HL-60 (cell line): ENCODE measurements at regions not wholly inside any gene's neighbourhood (a gene's known extent, or its start where the extent isn't known, plus 50 kb on each side); places are given as distances from the start of the nearest gene placed in this dataset.

Source experiments
- DNase-seq, 2 experiments: peaks; one replicate each; pipeline ENCODE4 v3.0.0-alpha.2; 2010 to 2020; ENCODE audit warnings: low read depth in 1 of 2, low spot score in 1 of 2
- H3K27ac ChIP-seq: fragments of 250-450 bp; sonication (Bioruptor Pico); replicated peaks from 2 replicates; pipeline ENCODE4 v1.5.1; 2020; ENCODE audit warnings: mild to moderate bottlenecking, moderate library complexity
- H3K27me3 ChIP-seq: fragments of 250-450 bp; sonication (Bioruptor Pico); 2 replicates; pipeline ENCODE4 v1.5.1; 2021; ENCODE audit warnings: mild to moderate bottlenecking, moderate library complexity; ENCODE audit not compliant: insufficient read depth, poor library complexity, severe bottlenecking
- H3K4me3 ChIP-seq: replicated peaks from 2 replicates; pipeline ENCODE4 v1.5.1; 2011; ENCODE audit warnings: mild to moderate bottlenecking, control low read depth, low read length; ENCODE audit not compliant: insufficient read depth
- GABPA ChIP-seq: IDR thresholded peaks from 2 replicates; pipeline ENCODE4 v1.6.1; 2012; ENCODE audit warnings: low read depth
- POLR2AphosphoS5 ChIP-seq: IDR thresholded peaks from 2 replicates; pipeline ENCODE4 v1.6.1; 2012; ENCODE audit warnings: low read depth
- SPI1 ChIP-seq: IDR thresholded peaks from 2 replicates; pipeline ENCODE4 v1.6.1; 2012; ENCODE audit warnings: low read depth, mild to moderate bottlenecking, borderline replicate concordance
- TF ChIP-seq, protein P1 (sequence below): IDR thresholded peaks from one replicate; pipeline ENCODE4 v1.5.1; 2011; ENCODE audit warnings: low read length, control low read depth, inconsistent platforms; ENCODE audit not compliant: insufficient read depth
- TF ChIP-seq, protein P2 (sequence below): IDR thresholded peaks from 2 replicates; pipeline ENCODE4 v1.6.1; 2012; ENCODE audit warnings: low read depth; ENCODE audit not compliant: insufficient replicate concordance

- TF ChIP-seq POLR2AphosphoS5 (no peak), GABPA (no peak), SPI1 (no peak)
- TF ChIP-seq, protein P1, sequence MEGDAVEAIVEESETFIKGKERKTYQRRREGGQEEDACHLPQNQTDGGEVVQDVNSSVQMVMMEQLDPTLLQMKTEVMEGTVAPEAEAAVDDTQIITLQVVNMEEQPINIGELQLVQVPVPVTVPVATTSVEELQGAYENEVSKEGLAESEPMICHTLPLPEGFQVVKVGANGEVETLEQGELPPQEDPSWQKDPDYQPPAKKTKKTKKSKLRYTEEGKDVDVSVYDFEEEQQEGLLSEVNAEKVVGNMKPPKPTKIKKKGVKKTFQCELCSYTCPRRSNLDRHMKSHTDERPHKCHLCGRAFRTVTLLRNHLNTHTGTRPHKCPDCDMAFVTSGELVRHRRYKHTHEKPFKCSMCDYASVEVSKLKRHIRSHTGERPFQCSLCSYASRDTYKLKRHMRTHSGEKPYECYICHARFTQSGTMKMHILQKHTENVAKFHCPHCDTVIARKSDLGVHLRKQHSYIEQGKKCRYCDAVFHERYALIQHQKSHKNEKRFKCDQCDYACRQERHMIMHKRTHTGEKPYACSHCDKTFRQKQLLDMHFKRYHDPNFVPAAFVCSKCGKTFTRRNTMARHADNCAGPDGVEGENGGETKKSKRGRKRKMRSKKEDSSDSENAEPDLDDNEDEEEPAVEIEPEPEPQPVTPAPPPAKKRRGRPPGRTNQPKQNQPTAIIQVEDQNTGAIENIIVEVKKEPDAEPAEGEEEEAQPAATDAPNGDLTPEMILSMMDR = no peak
- TF ChIP-seq, protein P2, sequence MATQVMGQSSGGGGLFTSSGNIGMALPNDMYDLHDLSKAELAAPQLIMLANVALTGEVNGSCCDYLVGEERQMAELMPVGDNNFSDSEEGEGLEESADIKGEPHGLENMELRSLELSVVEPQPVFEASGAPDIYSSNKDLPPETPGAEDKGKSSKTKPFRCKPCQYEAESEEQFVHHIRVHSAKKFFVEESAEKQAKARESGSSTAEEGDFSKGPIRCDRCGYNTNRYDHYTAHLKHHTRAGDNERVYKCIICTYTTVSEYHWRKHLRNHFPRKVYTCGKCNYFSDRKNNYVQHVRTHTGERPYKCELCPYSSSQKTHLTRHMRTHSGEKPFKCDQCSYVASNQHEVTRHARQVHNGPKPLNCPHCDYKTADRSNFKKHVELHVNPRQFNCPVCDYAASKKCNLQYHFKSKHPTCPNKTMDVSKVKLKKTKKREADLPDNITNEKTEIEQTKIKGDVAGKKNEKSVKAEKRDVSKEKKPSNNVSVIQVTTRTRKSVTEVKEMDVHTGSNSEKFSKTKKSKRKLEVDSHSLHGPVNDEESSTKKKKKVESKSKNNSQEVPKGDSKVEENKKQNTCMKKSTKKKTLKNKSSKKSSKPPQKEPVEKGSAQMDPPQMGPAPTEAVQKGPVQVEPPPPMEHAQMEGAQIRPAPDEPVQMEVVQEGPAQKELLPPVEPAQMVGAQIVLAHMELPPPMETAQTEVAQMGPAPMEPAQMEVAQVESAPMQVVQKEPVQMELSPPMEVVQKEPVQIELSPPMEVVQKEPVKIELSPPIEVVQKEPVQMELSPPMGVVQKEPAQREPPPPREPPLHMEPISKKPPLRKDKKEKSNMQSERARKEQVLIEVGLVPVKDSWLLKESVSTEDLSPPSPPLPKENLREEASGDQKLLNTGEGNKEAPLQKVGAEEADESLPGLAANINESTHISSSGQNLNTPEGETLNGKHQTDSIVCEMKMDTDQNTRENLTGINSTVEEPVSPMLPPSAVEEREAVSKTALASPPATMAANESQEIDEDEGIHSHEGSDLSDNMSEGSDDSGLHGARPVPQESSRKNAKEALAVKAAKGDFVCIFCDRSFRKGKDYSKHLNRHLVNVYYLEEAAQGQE = no peak
- Histone ChIP-seq H3K27me3 (no peaks in the 10 kb centered on the region), H3K27ac (no peak overlapping the region), H3K4me3 (no peak overlapping the region)
- no peak for DNase-seq
These were observed 434.3 kb downstream of the ETS1 start for GRCh38 chr11:128152796-128153696.

GRCh38 chr11:128151780-128152179 lies 435.6 kb downstream of the ETS1 start:
- Histone ChIP-seq H3K27ac (no peak overlapping the region), H3K4me3 (no peak overlapping the region), H3K27me3 (no peaks in the 10 kb centered on the region)
- TF ChIP-seq, protein P1 = no peak
- TF ChIP-seq POLR2AphosphoS5 = no peak
- TF ChIP-seq GABPA = no peak
- TF ChIP-seq, protein P2 = no peak
- TF ChIP-seq SPI1 = no peak
- no peak for DNase-seq

DNA sequence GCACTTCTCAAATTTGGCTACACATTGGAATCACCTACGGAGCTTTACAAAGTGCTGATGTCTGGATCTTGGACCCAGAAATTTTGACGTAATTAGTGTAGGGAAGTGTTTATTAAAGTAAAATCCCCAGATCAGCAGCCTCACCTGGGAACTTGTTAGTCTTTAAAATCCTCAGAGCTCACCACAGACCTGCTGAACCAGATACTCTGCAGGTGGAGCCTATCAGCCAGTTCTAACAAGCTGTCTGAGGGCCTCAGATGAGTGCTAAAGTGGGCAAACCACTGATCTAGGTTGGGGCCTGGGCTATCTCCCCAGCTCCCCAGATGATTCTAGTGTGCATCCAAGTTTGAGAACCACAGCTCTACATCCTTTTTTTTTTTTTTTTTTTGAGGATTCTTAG lies 436.0 kb downstream of the ETS1 start:
- no peak for DNase-seq
- H3K27me3 ChIP-seq = no peaks in the 10 kb centered on the region
- no peak overlapping the region for H3K4me3 ChIP-seq
- TF ChIP-seq POLR2AphosphoS5 (no peak), GABPA (no peak), SPI1 (no peak)
- TF ChIP-seq, protein P1 = no peak
- TF ChIP-seq, protein P2 = no peak
- H3K27ac ChIP-seq = no peak overlapping the region
